Body of pancreas (tissue), 4 donors: ENCODE measurements at regions not wholly inside any gene's neighbourhood (a gene's known extent, or its start where the extent isn't known, plus 50 kb on each side); places are given as distances from the start of the nearest gene placed in this dataset.

Experiments
- CTCF ChIP-seq, 7 experiments: fragments of 450-650 bp in 4 of 7; fragments of 200-600 bp in 3 of 7; sonication (generic) in 3 of 7; IDR thresholded peaks; one replicate each; pipeline ENCODE4 v1.5.1; 2016 to 2019; ENCODE audit warnings: antibody characterized with exemption in 7 of 7
- POLR2A ChIP-seq, 3 donors: fragments of 450-650 bp; IDR thresholded peaks; one replicate each; pipeline ENCODE4 v1.6.1; 2016; ENCODE audit warnings: antibody characterized with exemption in 3 of 3, mild to moderate bottlenecking in 2 of 3

GRCh38 chr12:29957835-29958234 is 174.1 kb upstream of the TMTC1 start:
- TF ChIP-seq CTCF (IDR thresholded peaks at IDR 0.05) (no peak), POLR2A (IDR thresholded peaks at IDR 0.05) (no peak)
